ENCODE measurements at regions not wholly inside any gene's neighbourhood (a gene's known extent, or its start where the extent isn't known, plus 50 kb on each side); places are given as distances from the start of the nearest gene placed in this dataset.
"Not testable (repeated sequence)": the region's sequence is repeated elsewhere in the genome, so short reads cannot be mapped to it uniquely, and the experiment has no call there.

GRCh38 chr9:81361296-81361695, 328.1 kb downstream of the TLE1 start:
- no peak for DNase-seq (ENCODE audit: low spot score)

GRCh38 chr9:81351166-81351565, 338.2 kb downstream of the TLE1 start:
- DNase-seq (ENCODE audit: low spot score) = no peak

- DNase-seq (ENCODE audit: low spot score) = no peak
These were observed 345.0 kb downstream of the TLE1 start for GRCh38 chr9:81344366-81344765.

- DNase-seq (ENCODE audit: low spot score) = no peak
These were observed 353.4 kb downstream of the TLE1 start for GRCh38 chr9:81335879-81336421.

- no peak for DNase-seq (ENCODE audit: low spot score)
These were observed 367.8 kb downstream of the TLE1 start for GRCh38 chr9:81321551-81321950.

- DNase-seq (ENCODE audit: low spot score) = no peak
These were observed 368.4 kb downstream of the TLE1 start for GRCh38 chr9:81320909-81321482.

- DNase-seq (ENCODE audit: low spot score) = no peak
These were observed 370.8 kb downstream of the TLE1 start for GRCh38 chr9:81318571-81318970.

GRCh38 chr9:81317939-81318338, 371.4 kb downstream of the TLE1 start:
- DNase-seq (ENCODE audit: low spot score) = no peak

GRCh38 chr9:81317223-81317622, 372.1 kb downstream of the TLE1 start:
- no peak for DNase-seq (ENCODE audit: low spot score)

- no peak for DNase-seq (ENCODE audit: low spot score)
These were observed 374.9 kb downstream of the TLE1 start for GRCh38 chr9:81314490-81314889.

GRCh38 chr9:81313877-81314276, 375.5 kb downstream of the TLE1 start:
- DNase-seq (ENCODE audit: low spot score) = no peak

GRCh38 chr9:81312346-81312745, 377.0 kb downstream of the TLE1 start:
- DNase-seq (ENCODE audit: low spot score) = no peak

GRCh38 chr9:81308404-81308803, 380.9 kb downstream of the TLE1 start:
- DNase-seq (ENCODE audit: low spot score) = no peak

GRCh38 chr9:81307791-81308190, 381.6 kb downstream of the TLE1 start:
- not testable (repeated sequence) for DNase-seq (ENCODE audit: low spot score)

- no peak for DNase-seq (ENCODE audit: low spot score)
These were observed 383.7 kb downstream of the TLE1 start for GRCh38 chr9:81305561-81306182.

- DNase-seq (ENCODE audit: low spot score) = no peak
These were observed 385.7 kb downstream of the TLE1 start for GRCh38 chr9:81303658-81304057.

- no peak for DNase-seq (ENCODE audit: low spot score)
These were observed 395.7 kb downstream of the TLE1 start for GRCh38 chr9:81293651-81294050.

GRCh38 chr9:81292056-81292805, 397.1 kb downstream of the TLE1 start:
- DNase-seq (ENCODE audit: low spot score) = no peak

- no peak for DNase-seq (ENCODE audit: low spot score)
These were observed 399.7 kb downstream of the TLE1 start for GRCh38 chr9:81289622-81290021.

GRCh38 chr9:81268048-81268447, 421.3 kb downstream of the TLE1 start:
- no peak for DNase-seq (ENCODE audit: low spot score)

- no peak for DNase-seq (ENCODE audit: low spot score)
These were observed 422.7 kb downstream of the TLE1 start for GRCh38 chr9:81266674-81267073.

GRCh38 chr9:81266086-81266485, 423.3 kb downstream of the TLE1 start:
- DNase-seq (ENCODE audit: low spot score) = no peak

- no peak for DNase-seq (ENCODE audit: low spot score)
These were observed 424.8 kb downstream of the TLE1 start for GRCh38 chr9:81264516-81264915.

Data from CD4-positive, alpha-beta T cell treated with Interleukin-15 for 4 hours (primary cell).